DMS153 treated with DMSO at 0.1 percent for 48 hours (cell line): ENCODE measurements at regions not wholly inside any gene's neighbourhood (a gene's known extent, or its start where the extent isn't known, plus 50 kb on each side); places are given as distances from the start of the nearest gene placed in this dataset.

ENCODE experiments used
- DNase-seq: peaks from one replicate; lab custom pipeline; 2025; ENCODE audit not compliant: unreplicated experiment; lab: John Stamatoyannopoulos, UW

DNA sequence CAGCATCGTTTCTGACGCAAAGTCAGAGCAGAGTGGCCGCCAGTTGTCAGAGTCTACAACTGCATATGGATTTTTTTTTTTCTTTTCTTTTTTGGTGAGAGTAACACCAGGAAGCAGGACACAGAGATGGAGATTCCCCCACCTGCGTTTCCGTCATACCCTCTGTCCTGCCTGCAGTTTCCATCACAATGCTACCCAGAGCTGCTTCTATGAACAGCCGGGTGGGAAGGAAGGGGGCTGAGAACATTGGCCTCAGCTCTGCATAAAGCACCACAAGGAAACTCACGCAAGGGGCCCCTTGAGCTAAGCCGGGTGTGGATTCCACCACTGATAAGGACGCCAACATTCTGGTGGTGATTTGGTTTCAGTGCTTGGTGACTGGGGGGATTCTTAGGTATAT lies 183.5 kb upstream of the AFDN start:
- DNase-seq: no peak

DNA sequence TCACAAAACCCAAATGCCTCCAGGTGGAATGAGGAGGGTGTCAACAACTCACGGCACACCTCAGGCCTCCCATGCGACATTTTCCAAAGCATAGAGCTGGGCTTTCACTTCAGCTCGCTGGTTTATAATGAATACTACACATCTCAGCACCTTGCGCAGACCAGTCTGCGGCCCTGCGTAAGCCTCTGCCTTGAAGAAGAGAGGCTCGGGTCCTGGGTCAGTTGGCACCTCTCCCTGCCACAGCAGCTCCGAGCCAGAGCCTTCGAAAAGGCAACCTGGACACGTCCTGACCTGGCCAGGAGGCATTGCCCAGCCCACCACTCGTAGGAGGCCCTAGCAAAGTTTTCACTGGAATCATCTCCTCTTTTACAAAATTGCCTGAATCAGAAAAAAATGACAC lies 183.0 kb upstream of the AFDN start:
- DNase-seq: no peak

DNA sequence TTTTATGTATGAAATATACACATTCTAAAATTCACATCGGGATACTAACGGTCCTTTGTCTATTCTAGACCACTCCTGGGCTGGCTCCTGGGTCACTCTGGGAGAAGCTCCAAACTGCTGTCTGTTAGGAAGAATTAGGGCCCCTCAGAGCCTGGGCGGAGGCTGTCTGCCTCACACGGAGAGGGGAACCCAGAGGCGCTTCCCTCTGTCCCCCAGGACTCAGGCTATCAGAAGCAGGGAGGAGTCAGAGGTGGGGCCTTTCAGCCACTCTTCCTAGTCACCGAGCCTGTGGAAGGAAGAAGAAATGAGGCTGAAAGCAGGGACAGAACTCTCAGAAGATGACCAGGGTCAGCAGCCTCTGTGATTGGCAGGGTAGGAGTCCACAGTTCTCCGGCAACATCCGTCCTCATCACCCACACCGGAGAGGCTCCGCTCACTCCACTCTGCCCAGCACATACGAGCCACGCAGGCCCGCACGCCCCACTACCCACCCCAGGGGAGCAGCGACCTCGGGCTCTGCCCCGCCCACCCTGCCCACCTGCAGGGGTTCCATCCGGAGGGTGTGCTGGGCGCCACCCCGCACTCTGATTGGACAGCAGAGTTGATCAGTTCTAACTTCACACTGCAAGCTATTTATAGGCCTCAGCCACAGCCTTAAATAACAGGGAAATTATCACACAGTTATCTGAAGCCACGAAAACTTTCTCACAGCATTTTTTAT lies 182.1 kb upstream of the AFDN start:
- no peak for DNase-seq

DNA sequence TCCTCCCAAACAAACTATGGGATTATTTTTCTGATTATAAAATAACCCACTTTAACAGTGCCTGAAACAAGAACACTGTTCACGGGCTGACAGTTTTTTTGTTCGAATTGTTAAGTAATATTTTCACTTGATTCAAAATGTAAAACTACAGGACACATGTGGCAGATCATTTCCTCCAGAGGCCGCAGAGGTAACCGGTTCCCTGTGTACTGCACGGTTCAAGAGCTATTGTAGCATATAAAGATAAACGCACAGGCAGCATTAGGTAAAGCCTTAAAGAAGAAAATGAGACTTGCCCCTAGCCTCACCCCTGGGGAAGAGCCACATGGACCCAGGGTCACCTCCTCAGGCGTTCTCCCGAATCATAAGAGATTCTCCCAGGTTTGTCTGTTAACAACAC lies 181.3 kb upstream of the AFDN start:
- DNase-seq: no peak

DNA sequence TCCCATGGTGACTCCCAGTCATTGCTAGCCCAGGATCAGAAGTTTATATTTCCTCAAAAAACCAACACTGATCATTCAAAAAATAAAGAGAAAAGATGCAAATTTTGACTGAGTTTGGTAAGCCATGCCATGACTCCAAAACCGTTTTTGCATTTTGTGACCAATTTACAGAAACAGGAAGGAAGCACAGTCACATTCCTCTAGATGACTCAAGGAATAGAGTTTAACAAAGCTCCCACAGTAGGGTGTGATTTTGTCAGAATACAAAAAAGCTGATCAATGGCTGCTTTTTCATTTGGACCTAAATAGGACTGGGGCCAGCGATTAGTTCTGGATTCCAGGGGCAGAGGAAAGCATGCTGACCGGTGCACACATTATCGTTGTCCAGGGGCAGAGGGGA lies 179.4 kb upstream of the AFDN start:
- DNase-seq: no peak

DNA sequence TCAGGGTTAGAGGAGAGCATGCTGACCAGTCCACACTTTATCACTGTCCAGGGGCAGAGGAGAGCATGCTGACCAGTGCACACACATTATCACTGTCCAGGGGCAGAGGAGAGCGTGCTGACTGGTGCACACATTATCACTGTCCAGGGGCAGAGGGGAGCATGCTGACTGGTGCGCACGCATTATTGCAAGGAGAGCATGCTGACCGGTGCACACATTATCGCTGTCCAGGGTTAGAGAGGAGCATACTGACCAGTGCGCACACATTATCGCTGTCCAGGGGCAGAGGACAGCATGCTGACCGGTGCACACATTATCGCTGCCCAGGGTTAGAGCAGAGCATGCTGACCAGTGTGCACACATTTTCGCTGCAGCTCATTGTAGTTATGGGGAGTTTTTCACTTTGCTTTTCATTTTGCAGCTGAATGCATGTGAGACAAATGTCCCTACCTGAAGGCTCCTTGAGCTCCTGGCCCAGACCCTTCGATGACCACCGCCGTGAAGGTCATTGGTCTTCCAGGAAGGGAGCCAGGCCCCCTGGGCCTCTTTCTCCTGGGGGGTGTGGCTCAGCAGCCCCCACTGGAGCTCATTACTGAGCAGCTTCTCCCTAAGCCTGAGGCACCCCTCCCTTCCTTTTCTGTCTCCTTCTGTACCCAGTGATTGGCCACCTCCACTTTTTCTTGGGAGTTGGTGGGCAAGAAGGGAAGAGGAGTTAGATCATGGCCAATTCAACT lies 178.8 kb upstream of the AFDN start:
- DNase-seq: no peak

DNA sequence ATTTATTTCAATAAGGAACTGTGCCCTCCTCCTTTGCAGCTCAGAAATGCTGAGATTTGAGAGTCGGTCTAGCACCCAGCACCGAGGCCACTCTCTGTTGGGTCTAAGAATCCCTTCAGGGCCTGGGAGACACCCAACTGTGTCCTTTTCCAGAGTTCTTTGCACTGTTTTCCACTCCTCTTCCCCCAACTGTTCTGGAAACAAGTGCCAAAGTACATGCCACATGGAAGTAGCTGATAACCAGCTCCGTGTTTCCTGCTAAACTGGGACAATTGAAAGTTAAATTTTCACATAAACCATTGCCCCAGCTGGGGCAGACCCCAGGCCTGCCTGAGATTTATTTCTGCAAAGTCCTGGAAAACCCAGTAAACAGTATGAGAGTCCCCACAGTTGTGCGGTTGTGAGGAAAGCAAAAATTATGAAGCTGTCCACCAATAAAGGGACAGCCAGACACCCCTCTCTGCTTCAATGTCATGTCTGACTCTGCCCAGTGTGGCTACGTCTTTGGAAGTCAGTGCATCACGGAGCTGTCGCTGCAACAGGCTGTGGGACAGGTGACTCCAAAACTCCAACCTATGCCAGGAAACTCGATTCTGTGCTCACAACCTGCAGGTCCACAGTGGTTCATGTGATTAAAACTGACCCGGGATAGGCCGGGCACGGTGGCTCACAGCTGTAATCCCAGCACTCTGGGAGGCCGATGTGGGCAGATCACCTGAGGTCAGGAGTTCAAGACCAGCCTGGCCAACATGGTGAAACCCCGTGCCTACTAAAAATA lies 178.0 kb upstream of the AFDN start:
- DNase-seq: no peak

DNA sequence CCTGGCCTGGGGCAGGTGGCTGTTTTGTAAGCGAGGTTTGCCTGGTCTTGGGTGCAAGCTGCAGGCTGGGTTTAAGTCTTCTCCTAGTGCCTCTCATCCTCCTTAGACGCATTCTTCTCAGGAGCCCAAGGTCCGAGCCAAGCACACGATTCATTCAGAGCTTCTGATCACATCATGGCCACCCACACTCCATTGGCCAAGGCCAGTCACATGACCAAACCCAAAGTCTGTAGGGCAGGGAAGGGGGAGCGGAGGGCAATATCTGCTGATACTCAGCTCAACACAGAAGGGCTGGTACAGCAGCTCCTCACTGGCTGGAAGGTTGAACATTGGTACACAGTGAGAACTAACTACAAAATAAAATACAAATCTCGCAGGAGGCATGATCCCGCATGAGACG lies 177.2 kb upstream of the AFDN start:
- no peak for DNase-seq

DNA sequence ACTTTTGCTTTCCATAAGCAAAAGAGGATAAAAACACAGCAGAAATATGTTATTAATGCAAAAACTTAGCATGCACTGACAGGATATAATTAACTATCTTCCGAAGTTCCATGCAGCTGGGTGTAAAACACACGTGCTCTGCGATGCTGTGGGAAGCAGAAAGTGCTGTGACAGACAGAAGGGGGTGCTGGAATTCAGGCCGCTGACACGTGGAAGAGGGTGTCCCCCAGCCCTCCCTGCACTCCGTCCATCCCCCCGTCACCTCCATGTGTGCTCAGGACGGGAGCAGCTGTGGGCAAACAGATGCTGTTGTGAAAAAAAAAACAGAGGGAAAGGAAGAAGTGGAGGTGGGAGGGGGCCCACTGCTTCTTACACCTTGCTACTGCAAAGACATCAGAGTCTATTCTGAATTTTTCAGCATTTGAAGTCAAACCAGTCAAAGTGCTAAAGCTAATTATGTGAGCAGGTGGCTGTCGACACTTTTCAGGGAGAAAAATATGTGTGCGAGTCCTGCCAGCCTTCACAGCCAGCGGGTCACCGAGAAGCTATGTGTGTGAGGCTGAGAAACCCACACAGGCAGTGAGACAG lies 175.9 kb upstream of the AFDN start:
- no peak for DNase-seq

DNA sequence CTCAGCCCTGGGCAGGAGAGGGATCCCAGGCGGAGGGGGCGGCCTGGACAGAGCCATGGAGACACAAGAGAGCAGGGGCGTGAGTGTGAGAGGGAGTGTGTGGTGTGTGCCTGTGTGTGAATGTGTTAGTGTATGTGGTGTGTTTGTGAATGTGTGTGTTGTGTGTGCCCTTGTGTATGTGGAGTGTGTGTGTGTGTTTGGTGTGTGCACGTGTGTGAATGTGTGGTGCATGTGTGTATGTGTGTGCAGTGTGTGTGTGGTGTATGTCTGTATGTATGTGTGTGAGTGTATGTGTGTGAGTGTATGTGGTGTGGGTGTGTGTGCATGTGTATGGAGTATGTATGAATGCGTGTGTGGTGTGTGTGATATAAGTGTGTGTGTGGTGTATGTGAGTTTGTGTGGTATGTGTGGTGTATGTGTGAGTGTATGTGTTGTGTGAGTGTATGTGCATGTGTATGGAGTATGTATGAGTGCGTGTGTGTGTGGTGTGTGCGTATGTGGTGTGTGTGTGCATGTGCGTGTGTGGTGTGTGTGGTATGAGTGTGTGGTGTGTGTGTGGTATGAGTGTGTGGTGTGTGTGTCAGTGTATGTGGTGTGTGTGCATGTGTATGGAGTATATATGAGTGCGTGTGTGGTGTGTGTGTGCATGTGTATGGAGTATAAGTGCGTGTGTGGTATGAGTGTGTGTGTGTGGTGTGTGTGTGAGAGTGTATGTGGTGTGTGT lies 175.2 kb upstream of the AFDN start:
- no peak for DNase-seq

DNA sequence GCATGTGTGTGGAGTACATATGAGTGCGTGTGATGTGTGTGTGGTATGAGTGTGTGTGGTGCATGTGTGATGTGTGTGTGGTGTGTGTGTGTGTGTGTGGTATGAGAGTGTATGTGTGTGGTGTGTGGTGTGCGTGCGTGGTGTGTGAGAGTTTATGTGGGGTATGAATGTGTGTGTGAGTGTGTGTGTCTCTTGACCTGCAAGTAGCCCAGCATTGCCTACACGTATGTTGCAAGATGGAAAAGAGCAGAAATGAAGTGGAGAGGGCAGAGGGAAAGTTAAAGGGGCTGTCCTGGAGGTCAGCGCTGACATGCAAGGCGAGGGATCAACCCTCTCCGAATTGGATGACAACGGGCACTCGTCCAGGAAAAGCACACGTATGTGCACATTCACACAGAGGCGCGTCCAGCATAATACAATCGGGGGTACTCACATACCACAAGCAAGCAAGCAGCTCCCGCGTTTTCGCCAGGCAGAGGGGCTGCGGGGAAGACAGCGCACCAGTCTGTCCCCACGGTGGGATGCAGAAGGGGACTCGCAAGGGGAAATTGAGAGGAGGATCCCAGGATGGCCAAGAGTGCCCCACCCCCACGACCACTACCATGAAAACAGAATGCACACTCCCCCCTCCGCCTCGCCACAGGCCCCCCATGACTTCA lies 174.5 kb upstream of the AFDN start:
- DNase-seq: no peak

DNA sequence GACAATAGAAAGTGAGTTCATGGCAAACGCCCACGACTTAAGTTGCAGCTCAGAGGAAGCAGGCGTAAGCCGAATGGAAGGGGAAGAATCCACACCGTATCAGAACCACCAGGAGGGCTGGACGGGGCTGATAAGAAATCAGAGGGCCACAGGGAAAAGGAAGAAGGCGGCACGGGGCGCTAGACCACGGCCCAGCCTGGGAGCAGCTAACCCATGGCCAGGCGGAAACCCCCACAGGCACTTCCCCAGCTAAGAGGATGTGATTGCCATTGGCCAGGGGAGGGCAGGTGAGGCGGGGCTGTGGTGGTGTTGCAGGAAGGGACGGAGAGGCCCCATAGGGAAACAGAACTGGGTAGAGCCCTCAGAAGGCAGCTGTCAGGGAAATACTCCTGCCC lies 174.0 kb upstream of the AFDN start:
- DNase-seq: no peak

DNA sequence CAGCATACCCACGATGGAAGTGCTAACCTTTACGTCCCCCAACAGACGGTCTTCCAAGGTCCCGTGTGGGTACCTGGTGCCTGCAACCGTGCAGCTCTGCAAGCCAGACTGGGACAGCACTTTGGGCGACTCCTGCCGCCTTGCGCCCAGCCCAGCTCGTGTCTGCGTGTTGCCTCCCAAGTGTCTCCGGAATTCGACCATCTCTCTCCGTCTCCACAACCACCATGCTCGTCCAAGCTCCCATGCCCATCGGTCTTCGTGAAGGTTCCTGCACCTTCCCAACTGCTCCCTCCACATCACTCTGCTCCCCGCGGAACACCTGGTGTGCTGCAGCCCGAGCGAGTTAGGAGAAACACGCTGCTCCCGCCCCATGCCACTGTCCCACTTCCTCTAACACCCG lies 173.2 kb upstream of the AFDN start:
- DNase-seq: no peak

DNA sequence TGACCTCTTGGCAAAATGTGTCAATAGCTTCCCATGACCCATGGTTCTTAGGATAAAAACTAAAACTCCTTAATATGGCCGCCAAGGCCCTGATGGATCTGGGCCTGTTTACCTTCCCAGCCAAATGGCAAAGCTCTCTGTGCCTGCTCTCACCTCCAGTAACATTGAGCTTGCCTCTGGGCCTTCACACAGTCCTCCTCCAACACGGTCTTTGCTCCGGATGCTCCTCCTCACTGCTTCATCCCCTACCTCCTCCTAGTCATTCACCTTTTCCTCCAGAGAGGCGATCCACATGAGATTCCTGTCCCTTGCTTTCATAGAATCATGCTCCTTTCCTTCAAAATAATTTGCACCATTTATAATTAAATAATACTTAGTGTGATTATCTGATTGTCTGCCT lies 172.3 kb upstream of the AFDN start:
- DNase-seq: no peak

DNA sequence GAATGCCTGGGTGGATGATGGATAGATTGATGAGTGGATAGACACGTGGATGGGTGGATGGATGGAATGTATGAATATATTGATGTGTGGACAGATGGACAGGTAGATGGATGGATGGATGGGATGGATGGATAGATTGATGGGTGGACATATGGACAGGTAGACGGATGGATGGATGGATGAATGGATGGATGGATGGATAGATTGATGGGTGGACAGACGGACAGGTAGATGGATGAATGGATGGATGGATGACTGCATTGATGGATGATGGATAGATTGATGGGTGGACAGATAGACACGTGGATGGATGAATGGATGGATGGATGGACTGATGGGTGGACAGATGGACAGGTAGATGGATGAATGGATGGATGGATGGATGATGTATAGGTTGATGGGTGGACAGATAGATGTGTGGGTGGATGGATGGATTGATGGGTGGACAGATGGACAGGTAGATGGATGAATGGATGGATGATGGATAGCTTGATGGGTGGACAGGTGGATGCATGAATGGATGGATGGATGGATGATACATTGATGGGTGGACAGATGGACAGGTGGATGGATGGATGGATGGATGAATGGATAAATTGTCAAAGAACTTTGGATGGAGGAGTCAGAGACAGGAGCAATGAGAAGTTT lies 171.4 kb upstream of the AFDN start:
- no peak for DNase-seq

DNA sequence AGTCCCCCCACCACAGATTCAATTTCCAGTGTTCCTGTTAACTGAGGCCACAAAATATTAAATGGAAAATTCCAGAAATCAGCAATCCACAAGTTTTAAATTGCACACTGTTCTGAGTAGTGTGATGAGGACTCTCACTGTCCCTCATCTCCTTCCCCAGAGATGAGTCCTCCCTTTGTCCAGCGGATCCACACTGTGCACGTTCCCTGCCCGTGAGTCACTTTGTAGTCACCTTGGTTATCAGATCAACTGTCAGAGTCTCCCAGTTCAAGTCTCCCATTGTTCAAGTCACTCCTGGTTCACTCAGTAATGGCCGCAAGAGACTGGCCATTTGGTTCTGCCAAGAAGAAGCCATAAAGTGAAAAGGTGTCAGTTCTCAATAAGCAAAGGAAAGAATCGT lies 168.6 kb upstream of the AFDN start:
- DNase-seq: no peak

DNA sequence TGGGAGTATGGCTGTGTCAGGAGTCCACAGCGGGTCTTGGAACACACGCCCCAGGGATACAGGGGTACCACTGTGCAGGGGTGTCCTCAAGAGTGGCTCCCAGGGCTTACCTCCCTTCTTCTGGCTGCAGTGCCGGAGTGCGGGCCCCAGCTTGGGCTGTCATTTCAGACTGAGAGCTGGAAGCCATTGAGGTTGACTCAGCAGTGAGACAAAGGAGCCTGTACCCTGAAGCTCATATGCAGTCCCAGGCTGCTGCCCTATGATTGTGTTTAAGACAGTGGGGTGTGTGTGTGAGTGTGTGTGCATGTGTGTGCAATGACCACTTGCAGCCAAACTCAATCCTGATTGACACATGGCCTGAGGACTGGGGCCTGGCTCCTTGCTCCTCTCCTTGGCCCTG lies 167.7 kb upstream of the AFDN start:
- no peak for DNase-seq

DNA sequence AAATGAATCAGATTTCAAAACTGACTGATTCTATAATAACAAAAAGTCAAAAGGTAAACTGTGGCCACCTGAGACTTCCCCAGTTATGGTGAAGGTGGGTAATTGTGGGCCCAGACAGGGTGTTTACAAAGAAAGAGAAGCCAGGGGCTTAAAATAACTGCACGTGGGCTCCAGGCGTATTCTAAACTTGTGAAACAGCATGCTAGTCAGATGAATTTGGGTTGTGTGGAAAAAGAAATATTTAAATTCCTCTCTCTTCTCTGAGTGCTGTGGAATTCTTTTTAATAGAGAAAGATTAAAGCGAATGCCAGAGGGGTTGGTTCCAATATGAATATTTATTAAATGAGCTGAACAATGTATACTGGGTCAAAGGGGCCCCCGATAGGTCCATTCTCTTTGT lies 166.3 kb upstream of the AFDN start:
- no peak for DNase-seq

DNA sequence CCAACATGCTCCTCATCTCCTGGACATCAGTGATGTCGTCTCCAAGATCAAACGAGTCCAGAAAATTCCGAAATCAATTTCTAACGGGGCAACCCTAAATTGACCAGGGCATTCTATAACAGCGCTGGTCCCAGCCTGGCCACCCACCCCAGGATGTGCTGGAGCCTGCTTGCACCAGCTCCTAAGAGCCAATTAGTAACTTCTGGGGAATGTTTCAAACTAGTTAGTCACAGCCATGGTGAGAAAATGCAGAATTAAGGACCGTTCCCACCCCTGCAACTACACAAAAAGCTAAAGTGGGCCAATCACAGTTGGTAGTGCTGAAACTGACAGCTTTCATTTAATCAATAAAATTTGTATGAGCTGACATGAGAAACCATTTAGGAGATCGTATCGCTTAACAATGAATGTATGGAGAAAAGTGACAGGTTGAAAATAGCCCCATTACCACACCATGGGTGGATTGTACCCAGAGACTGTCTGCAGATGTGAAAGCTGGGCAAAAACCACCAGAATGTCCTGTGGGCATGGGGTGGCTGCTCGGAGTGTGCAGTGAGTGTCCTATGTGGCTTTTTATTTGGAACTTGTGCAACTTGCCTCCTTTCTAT lies 165.7 kb upstream of the AFDN start:
- no peak for DNase-seq

DNA sequence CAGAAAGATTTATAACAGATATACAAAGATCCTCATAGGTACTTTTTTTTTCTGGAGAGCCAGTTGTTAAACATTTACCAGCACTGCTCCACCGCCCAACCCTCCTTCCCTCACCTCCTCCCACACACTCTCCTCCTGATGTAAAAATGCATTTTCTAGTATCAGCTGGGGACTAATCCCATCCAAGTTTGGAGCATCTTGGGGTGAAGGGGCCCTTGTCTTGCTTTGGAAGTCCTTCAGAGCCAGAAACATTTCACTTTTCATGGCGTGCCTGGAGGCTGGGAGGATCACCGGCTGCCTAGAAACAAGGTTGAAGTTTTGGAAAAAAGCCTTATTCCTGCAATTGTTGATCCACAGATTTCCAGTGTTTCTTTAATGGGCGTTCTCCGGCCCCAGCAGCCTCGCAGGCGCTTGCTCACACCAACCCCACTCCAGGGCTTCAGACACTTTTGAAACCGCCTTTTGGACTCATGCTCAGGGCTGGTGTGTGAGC lies 165.1 kb upstream of the AFDN start:
- no peak for DNase-seq
